GM12878 (cell line): ENCODE measurements at regions not wholly inside any gene's neighbourhood (a gene's known extent, or its start where the extent isn't known, plus 50 kb on each side); places are given as distances from the start of the nearest gene placed in this dataset.

Source experiments
- ATAC-seq: fragments of 200-7000 bp; cut with Tn5 transposase; 3 replicates; pipeline ENCODE4 v1.9.1; 2020; ENCODE audit warnings: mild to moderate bottlenecking, moderate library complexity
- BruUV-seq: library from RNA; stranded (reverse); fragments of 400-500 nt; replicated peaks from 2 replicates; lab custom pipeline; 2021; lab: Mats Ljungman, UMichigan
- CTCF ChIA-PET: fragments of 300-600 bp; sonication (Branson Sonifier 250); formaldehyde crosslinking; extraction: SDS; loops from one replicate; lab custom pipeline; 2021; ENCODE audit warnings: inconsistent platforms; lab: Yijun Ruan, JAX
- POLR2A ChIA-PET: fragments of 350-600 bp; formaldehyde crosslinking; extraction: SDS; loops from one replicate; lab custom pipeline; 2021; ENCODE audit warnings: inconsistent platforms; lab: Charles Lee
- RAD21 ChIA-PET: fragments of 300-600 bp; sonication (Branson Sonifier 250); formaldehyde crosslinking; loops from one replicate; lab custom pipeline; 2023; ENCODE audit warnings: antibody characterized with exemption; ENCODE audit not compliant: unreplicated experiment; lab: Charles Lee
- SMC1A ChIA-PET: fragments of 300-600 bp; sonication (Branson Sonifier 250); formaldehyde crosslinking; loops from one replicate; lab custom pipeline; 2023; ENCODE audit not compliant: unreplicated experiment, uncharacterized antibody; lab: Charles Lee
- DNase-seq: peaks from one replicate; pipeline ENCODE4 v3.0.0-alpha.2; 2011; ENCODE audit warnings: low read depth, low spot score
- FAIRE-seq: peaks from 3 replicates; lab custom pipeline; 2011; peaks lifted over from hg19 to GRCh38; lab: Jason Lieb, UNC
- H2AFZ ChIP-seq: 2 replicates; pipeline ENCODE4 v1.6.0; 2011; ENCODE audit warnings: low read depth, low read length, control low read depth; ENCODE audit not compliant: control insufficient read depth
- H3K27ac ChIP-seq: 2 replicates; pipeline ENCODE4 v1.5.1; 2011; ENCODE audit warnings: control low read depth; ENCODE audit not compliant: control insufficient read depth, insufficient read depth
- H3K27me3 ChIP-seq, 2 experiments: replicated peaks in 1 of 2; 2 replicates each; pipeline versions ENCODE4 v1.6.0 to v1.6.1; 2011; ENCODE audit warnings: low read length in 1 of 2; ENCODE audit not compliant: control insufficient read depth in 2 of 2, insufficient read depth in 2 of 2
- H3K36me3 ChIP-seq, 2 experiments: 2 replicates each; pipeline ENCODE4 v1.5.1; 2011; ENCODE audit warnings: low read length in 1 of 2; ENCODE audit not compliant: control insufficient read depth in 2 of 2, insufficient read depth in 2 of 2
- H3K4me1 ChIP-seq: 2 replicates; pipeline ENCODE4 v1.6.1; 2011; ENCODE audit warnings: mild to moderate bottlenecking, low read length, moderate library complexity, mixed read lengths; ENCODE audit not compliant: control insufficient read depth, insufficient read depth
- H3K4me2 ChIP-seq: 2 replicates; pipeline ENCODE4 v1.6.0; 2011; ENCODE audit warnings: control low read depth; ENCODE audit not compliant: control insufficient read depth, insufficient read depth
- H3K4me3 ChIP-seq: fragments of 200-600 bp; sonication (generic); 2 replicates; pipeline ENCODE4 v1.5.1; 2016
- H3K79me2 ChIP-seq: 2 replicates; pipeline ENCODE4 v1.6.0; 2011; ENCODE audit warnings: low read length; ENCODE audit not compliant: control insufficient read depth, insufficient read depth
- H3K9ac ChIP-seq: 2 replicates; pipeline ENCODE4 v1.8.0; 2011; ENCODE audit warnings: low read length, control low read depth, mixed read lengths; ENCODE audit not compliant: control insufficient read depth, insufficient read depth
- H3K9me3 ChIP-seq: replicated peaks from 3 replicates; pipeline ENCODE4 v1.5.1; 2011; ENCODE audit warnings: mild to moderate bottlenecking, low read length; ENCODE audit not compliant: control insufficient read depth, insufficient read depth
- H4K20me1 ChIP-seq: 2 replicates; pipeline ENCODE4 v1.6.0; 2011; ENCODE audit not compliant: control insufficient read depth, insufficient read depth
- DPF2 ChIP-seq: fragments of 450-650 bp; IDR thresholded peaks from 2 replicates; pipeline ENCODE4 v1.6.1; 2017; ENCODE audit warnings: mild to moderate bottlenecking
- EP300 ChIP-seq, 2 experiments: fragments of 150-350 bp in 1 of 2; IDR thresholded peaks; 2 replicates each; pipeline ENCODE4 v1.6.1; 2011 to 2012; ENCODE audit warnings: low read depth in 2 of 2, low read length in 2 of 2, borderline replicate concordance in 1 of 2, improper control_type of control experiment in 1 of 2, inconsistent platforms in 1 of 2; ENCODE audit not compliant: control insufficient read depth in 1 of 2
- GATAD2B ChIP-seq: fragments of 450-650 bp; conservative IDR thresholded peaks from 2 replicates; pipeline ENCODE4 v1.6.1; 2017; ENCODE audit warnings: low read depth, mild to moderate bottlenecking, moderate library complexity
- NR2C1 ChIP-seq: fragments of 450-650 bp; IDR thresholded peaks from 2 replicates; pipeline ENCODE4 v1.6.1; 2017; ENCODE audit warnings: antibody characterized with exemption, mild to moderate bottlenecking, moderate library complexity
- NR2C2 ChIP-seq: IDR thresholded peaks from 2 replicates; pipeline ENCODE4 v1.6.1; 2011; ENCODE audit warnings: borderline replicate concordance, low read depth; ENCODE audit not compliant: control insufficient read depth, insufficient read length
- NRF1 ChIP-seq: conservative IDR thresholded peaks from 2 replicates; pipeline ENCODE4 v1.6.1; 2011; ENCODE audit warnings: mild to moderate bottlenecking, low read depth, low read length, improper control_type of control experiment
- PBX3 ChIP-seq: IDR thresholded peaks from 2 replicates; pipeline ENCODE4 v1.6.1; 2011; ENCODE audit warnings: mild to moderate bottlenecking, low read depth, low read length, moderate library complexity; ENCODE audit not compliant: insufficient replicate concordance
- RELB ChIP-seq: fragments of 450-650 bp; IDR thresholded peaks from 2 replicates; pipeline ENCODE4 v1.6.1; 2017; ENCODE audit warnings: low read depth, mild to moderate bottlenecking, moderate library complexity
- RUNX3 ChIP-seq: IDR thresholded peaks from 2 replicates; pipeline ENCODE4 v1.6.1; 2012; ENCODE audit warnings: low read length, inconsistent platforms
- SREBF1 ChIP-seq: IDR thresholded peaks from 2 replicates; pipeline ENCODE4 v1.6.1; 2012; ENCODE audit warnings: mild to moderate bottlenecking, low read length
- SUZ12 ChIP-seq: fragments of 200-600 bp; sonication (generic); IDR thresholded peaks from one replicate; pipeline ENCODE4 v1.6.1; 2018; ENCODE audit warnings: antibody characterized with exemption, mild to moderate bottlenecking; ENCODE audit not compliant: unreplicated experiment
- YY1 ChIP-seq: IDR thresholded peaks from 2 replicates; pipeline ENCODE4 v1.6.1; 2011; ENCODE audit warnings: low read depth, mild to moderate bottlenecking, low read length
- ZNF217 ChIP-seq: fragments of 450-650 bp; IDR thresholded peaks from 2 replicates; pipeline ENCODE4 v1.6.1; 2017; ENCODE audit warnings: antibody characterized with exemption, mild to moderate bottlenecking
- WGBS: methylation state at CpG from one replicate; pipeline ENCODE4 v1.1.6; 2016; ENCODE audit warnings: low lambda C conversion rate; ENCODE audit not compliant: insufficient replicate concordance, insufficient coverage; ENCODE audit errors: missing lambda C conversion rate; 5-methylcytosine and 5-hydroxymethylcytosine counted together
- in situ Hi-C: fragments of 300-500 bp; cut with MboI; formaldehyde crosslinking; loops from 9 replicates; pipeline ENCODE4 v1.14.3; 2018; ENCODE audit warnings: mixed read lengths
- intact Hi-C: fragments of 100-400 bp; cut with micrococcal nuclease; formaldehyde crosslinking; loops from one replicate; pipeline ENCODE4 v1.14.2; 2022; ENCODE audit not compliant: unreplicated experiment
- TF ChIP-seq, protein P1 (sequence below): IDR thresholded peaks from 2 replicates; pipeline ENCODE4 v1.6.1; 2011; ENCODE audit warnings: low read depth, low read length, improper control_type of control experiment, borderline replicate concordance
- TF ChIP-seq, protein P2 (sequence below): fragments of 450-650 bp; conservative IDR thresholded peaks from 2 replicates; pipeline ENCODE4 v1.6.1; 2017; ENCODE audit warnings: mild to moderate bottlenecking, moderate library complexity
- TF ChIP-seq, protein P3 (sequence below): fragments of 450-650 bp; IDR thresholded peaks from 2 replicates; pipeline ENCODE4 v1.6.1; 2014; ENCODE audit warnings: mild to moderate bottlenecking

DNA sequence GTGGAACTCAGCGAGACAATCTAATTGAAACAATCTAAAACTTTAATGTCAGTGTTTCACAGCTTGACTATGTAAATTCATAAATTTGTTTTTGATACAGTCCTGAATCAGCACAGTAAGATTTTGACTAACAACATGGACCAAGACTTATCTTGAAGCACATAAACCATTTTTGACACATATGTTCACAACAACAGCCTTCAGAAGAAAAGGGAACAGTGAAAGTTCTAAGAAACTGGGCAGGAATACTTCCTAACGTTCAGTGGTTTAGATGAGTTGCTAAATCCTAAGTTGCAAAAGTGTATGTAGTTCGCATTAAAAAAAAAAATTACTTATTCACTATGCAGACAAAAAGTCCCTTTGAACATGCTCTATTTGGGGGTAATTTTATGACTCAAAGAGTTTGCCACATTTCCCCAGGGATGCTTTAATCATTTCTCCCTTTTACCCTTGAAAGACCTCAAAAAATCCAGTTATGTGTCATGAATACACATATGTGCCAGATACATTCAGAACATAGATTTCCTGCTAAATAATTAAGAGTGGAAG, 120.2 kb downstream of the MRPL39 start:
- ATAC-seq (peak; percentile 80), DNase-seq (peak; percentile 96), FAIRE-seq (peak; percentile 52)
- Histone ChIP-seq H3K4me3 (peak overlapping the region; percentile 11), H2AFZ (peak overlapping the region; percentile 28), H3K9ac (peak overlapping the region; percentile 66), H3K4me1 (peaks cover 46% of the 10 kb centered on the region), H3K27ac (peak overlapping the region; percentile 85), H3K9me3 (peaks cover 28% of the 10 kb centered on the region), H3K27me3 (no peaks in the 10 kb centered on the region), H3K79me2 (peaks cover 12% of the 10 kb centered on the region), H3K36me3 (no peaks in the 10 kb centered on the region), H4K20me1 (no peaks in the 10 kb centered on the region), H3K4me2 (peak overlapping the region; percentile 57)
- 0% methylated on average over 3 of the region's 3 CpGs for WGBS
- RAD21 ChIA-PET, result interaction anchor here (0.6 to 4.0 kb wide), 18 partner anchors 10 to 87 kb away, joined by 3 to 34 read pairs (median 9); no protein-coding TSS in a partner anchor
- intact Hi-C loops (loop anchor here (1.0 kb wide), 5 partner anchors 15 to 75 kb away; no protein-coding TSS in a partner anchor), in situ Hi-C loops (no loop called here)
- BruUV-seq, result no TSS peak
- POLR2A ChIA-PET, result interaction anchor here (0.6 to 2.9 kb wide), 7 partner anchors 9 to 83 kb away, joined by 3 to 18 read pairs (median 3); no protein-coding TSS in a partner anchor
- CTCF ChIA-PET, result interaction anchor here (0.7 to 2.2 kb wide), 6 partner anchors 15 to 128 kb away, joined by 3 to 8 read pairs (median 4); no protein-coding TSS in a partner anchor
- SMC1A ChIA-PET, result interaction anchor here (0.9 to 8.0 kb wide), 19 partner anchors 11 to 96 kb away, joined by 3 to 84 read pairs (median 5); no protein-coding TSS in a partner anchor
- TF ChIP-seq GATAD2B (peak; percentile 65; the same call in 1 of the 2 replicates), NR2C2 (no peak), EP300 (IDR thresholded peaks at IDR 0.05; ENCODE audit: borderline replicate concordance in 1 of 2, control insufficient read depth in 1 of 2, low read depth in 2 of 2, low read length in 2 of 2) (peak; percentile 97 to 98), PBX3 (peak; percentile 47), SUZ12 (no peak), NRF1 (no peak), NR2C1 (no peak), YY1 (no peak), DPF2 (peak; percentile 98), SREBF1 (peak; percentile 74), RUNX3 (peak; percentile 100), RELB (peak; percentile 98), ZNF217 (peak; percentile 99)
- TF ChIP-seq, protein P1, sequence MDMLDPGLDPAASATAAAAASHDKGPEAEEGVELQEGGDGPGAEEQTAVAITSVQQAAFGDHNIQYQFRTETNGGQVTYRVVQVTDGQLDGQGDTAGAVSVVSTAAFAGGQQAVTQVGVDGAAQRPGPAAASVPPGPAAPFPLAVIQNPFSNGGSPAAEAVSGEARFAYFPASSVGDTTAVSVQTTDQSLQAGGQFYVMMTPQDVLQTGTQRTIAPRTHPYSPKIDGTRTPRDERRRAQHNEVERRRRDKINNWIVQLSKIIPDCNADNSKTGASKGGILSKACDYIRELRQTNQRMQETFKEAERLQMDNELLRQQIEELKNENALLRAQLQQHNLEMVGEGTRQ, result no peak
- TF ChIP-seq, protein P2, sequence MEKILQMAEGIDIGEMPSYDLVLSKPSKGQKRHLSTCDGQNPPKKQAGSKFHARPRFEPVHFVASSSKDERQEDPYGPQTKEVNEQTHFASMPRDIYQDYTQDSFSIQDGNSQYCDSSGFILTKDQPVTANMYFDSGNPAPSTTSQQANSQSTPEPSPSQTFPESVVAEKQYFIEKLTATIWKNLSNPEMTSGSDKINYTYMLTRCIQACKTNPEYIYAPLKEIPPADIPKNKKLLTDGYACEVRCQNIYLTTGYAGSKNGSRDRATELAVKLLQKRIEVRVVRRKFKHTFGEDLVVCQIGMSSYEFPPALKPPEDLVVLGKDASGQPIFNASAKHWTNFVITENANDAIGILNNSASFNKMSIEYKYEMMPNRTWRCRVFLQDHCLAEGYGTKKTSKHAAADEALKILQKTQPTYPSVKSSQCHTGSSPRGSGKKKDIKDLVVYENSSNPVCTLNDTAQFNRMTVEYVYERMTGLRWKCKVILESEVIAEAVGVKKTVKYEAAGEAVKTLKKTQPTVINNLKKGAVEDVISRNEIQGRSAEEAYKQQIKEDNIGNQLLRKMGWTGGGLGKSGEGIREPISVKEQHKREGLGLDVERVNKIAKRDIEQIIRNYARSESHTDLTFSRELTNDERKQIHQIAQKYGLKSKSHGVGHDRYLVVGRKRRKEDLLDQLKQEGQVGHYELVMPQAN, result no peak
- TF ChIP-seq, protein P3, sequence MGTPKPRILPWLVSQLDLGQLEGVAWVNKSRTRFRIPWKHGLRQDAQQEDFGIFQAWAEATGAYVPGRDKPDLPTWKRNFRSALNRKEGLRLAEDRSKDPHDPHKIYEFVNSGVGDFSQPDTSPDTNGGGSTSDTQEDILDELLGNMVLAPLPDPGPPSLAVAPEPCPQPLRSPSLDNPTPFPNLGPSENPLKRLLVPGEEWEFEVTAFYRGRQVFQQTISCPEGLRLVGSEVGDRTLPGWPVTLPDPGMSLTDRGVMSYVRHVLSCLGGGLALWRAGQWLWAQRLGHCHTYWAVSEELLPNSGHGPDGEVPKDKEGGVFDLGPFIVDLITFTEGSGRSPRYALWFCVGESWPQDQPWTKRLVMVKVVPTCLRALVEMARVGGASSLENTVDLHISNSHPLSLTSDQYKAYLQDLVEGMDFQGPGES, result no peak
